GM21381 (cell line): ENCODE measurements at regions not wholly inside any gene's neighbourhood (a gene's known extent, or its start where the extent isn't known, plus 50 kb on each side); places are given as distances from the start of the nearest gene placed in this dataset.
"Not testable (repeated sequence)": the region's sequence is repeated elsewhere in the genome, so short reads cannot be mapped to it uniquely, and the experiment has no call there.

Source experiments
- ATAC-seq: cut with Tn5 transposase; IDR thresholded peaks from one replicate; pipeline ENCODE4 v1.9.1; 2021; ENCODE audit warnings: mild to moderate bottlenecking, moderate library complexity; ENCODE audit not compliant: unreplicated experiment

DNA sequence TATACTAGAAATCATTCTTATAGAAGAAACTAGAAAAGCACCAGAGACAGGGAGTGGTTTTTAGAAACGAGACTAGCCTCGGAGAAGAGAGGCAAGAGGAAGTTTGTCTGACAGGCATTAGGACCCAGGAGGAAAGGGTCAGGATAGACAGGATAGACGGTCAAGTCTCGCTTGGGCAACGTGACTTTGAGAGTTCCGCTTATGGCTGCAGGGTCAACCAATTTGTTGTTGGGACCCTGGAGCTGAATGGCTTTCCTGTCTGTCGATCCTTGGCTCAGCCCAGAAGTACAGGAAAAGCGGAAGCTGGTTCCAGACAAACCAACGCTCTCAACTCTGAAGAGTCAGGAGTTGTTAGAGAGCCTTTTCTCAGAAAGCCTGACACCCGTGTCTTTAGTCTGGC lies 191.2 kb downstream of the FZD1 start:
- ATAC-seq = no peak

DNA sequence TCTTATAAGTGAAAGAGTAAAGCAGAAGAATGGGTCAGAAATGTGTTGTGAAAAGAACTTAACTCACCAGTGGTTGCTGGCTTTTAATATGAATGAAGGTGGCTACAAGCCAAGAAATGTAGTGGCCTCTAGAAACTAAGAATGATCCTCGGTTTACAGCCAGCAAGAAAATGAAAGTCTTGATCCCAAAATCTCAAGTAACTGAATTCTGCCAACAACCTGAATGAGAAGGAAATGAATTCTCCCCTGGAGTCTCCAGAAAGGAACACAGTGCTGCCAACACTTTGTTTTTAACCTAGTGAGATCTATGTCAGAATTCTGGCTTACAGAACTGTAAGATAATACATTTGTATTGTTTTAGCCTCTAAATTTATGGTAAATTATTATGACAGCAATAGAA lies 193.0 kb downstream of the FZD1 start:
- ATAC-seq = no peak

DNA sequence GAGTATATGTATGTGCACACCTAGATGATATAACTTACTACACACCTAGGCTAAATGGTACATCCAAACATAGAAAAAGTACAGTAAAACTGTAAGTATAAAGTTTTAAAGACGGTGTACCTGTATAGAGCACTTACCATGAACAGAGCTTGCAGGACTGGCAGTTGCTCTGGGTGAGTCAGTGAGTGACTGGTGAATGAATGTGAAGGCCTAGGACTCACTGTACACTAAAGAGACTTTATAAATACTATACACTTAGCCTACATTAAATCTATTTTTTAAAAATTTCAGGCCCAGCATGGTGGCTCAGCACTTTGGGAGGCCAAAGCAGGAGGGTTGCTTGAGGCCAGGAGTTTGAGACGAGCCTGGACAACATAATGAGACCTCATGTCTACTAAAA lies 195.3 kb downstream of the FZD1 start:
- ATAC-seq = no peak

DNA sequence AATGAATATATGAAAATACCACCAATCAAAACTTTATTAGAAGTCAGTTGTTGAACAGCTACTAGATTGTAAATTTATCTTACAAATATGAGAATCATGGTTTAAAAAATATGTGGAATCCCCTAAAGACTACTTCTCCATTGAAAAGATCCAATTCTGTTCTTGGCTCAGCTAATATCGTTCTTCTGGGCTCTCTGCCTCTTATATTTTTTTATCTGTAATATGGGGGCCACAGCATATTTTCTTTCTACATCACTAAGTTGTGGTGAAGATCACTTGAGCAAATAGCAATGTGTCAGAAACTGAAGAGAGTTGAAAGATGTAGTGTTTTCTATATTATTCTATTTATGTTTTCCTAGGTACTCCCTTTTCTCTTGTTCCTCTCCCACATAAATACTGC lies 198.1 kb downstream of the FZD1 start:
- no peak for ATAC-seq

DNA sequence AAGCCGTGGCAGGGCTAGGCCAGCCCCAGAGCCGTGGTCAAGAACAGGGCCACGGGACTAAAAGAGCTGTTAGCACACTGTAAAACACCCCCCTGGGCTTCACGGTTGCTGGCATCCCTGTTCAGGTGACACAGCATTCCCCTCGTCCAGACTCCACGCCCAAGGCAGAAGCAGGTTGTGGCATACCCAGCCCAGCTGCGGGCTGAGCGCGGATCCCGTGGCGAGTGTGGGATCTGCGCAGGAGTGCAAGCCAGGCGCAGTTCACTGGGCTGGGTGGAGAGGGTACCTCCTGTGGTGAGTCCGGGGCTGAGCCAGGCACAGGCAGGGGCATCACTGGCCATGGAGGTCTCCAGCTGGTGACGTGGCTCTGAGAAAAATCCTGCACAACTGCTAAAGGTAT lies 199.1 kb downstream of the FZD1 start:
- no peak for ATAC-seq

DNA sequence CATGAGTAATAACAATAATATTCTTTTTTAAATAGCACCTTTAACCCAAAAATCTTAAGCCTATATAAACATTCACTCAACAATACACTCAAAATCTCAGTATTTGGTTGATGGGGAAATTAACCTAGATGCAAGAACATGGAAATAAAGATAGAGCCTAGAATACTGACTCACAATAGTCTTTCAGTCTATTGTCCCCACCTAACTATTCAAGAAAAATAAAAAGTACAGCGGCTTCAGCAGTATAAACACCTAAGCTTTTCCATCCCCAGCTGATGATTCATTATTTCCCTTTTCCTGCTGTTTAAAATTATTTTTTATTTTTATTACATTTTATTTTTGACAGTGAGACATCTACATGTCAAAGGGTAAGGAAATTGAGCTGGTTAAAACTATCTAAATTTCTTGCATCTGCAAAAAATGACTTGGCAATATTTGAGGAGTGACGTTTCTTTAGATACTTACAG lies 201.4 kb downstream of the FZD1 start:
- ATAC-seq = no peak

DNA sequence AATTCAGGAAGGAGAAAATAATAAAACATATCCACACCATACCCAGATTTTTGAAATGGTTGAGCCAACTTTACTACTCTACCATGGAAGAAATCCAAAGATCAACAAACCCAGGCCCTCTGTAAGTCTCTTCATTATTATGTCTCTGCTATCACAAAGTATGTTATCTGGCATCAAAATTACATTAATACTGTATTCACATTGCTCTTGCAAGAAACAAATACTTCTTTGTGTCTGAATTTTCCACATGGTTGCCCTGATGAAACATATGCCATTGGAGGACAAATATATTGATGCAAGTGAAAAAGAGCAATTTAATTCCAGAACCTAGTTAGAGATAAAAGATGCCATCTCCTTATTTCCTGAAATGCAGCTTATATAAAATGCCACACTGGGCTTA lies 204.0 kb downstream of the FZD1 start:
- ATAC-seq = no peak

DNA sequence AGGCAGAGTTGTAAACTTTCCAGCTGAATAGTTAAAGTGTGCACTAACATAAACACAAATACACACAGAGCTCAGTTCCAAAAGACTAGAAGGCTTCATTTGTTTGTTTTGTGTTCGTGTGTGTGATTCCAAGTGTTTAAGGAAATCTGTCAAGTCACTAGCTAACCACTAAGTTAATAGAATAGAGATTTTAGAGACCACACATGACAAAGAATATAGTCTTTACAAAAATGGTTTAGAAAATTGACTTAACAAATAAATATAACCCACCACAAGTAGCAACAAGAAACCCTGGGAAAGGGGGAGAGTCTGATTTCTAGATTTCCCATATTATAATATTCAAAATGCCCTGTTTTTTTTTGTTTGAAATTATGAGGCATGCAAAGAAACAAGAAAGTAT lies 209.4 kb downstream of the FZD1 start:
- no peak for ATAC-seq

DNA sequence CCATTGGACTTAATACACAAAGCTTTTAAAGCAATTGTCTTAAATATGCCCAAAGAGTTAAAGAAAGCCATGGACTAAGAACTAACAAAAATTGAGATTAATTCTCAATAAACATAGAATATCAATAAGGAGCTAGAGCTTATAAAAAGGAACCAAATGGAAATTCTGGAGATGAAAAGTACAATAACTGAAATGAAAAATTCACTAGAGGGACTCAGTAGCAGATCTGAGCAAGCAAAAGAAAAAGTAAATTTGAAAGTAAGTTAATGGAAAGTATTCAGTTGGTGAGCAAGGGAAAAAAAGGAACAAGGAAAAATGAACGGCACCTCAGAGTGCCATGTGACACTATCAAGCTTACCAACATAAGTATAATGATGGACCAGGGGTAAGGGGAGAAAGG lies 209.8 kb downstream of the FZD1 start:
- ATAC-seq = no peak

DNA sequence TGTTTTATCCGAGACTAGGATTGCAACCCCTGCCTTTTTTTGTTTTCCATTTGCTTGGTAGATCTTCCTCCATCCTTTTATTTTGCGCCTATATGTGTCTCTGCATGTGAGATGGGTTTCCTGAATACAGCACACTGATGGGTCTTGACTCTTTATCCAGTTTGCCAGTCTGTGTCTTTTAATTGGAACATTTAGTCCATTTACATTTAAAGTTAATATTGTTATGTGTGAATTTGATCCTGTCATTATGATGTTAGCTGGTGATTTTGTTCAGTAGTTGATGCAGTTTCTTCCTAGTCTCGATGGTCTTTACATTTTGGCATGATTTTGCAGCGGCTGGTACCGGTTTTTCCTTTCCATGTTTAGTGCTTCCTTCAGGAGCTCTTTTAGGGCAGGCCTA lies 216.2 kb downstream of the FZD1 start:
- not testable (repeated sequence) for ATAC-seq

DNA sequence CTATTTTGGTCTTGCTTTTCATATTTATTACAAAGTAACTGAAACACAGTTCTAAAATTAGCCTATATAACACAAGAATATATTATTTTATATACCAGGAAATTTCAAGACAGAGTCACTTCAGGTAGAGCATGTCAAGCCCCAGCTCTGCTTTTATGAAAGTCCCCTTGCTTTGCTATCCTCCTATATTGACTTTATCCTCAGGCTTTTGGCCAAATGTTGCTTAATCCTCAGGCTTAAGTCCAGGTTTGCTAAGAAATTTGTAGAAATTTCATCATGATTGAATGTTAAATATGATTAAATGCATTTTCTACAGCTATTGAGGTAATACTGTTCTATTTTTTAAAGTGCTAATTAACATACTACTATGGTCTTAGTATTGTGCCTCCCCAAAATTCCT lies 227.6 kb downstream of the FZD1 start:
- no peak for ATAC-seq

DNA sequence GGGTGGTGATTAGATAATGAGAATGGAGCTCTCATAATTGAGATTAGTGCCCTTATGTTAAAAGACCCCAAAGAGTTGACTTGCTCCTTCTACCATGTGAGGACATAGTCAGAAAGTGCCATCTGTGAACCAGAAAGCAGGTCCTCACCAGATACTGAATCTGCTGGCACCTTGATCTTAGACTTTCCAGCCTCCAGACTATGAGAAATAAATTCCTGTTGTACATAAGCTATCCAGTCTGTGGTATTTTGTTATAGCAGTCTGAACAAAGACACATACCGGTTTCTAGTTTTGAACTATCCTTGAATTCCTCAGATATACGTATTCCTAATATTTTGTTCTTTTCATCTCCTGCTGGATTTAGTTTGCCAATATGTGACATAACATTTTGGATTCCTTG lies 228.1 kb downstream of the FZD1 start:
- ATAC-seq = no peak

DNA sequence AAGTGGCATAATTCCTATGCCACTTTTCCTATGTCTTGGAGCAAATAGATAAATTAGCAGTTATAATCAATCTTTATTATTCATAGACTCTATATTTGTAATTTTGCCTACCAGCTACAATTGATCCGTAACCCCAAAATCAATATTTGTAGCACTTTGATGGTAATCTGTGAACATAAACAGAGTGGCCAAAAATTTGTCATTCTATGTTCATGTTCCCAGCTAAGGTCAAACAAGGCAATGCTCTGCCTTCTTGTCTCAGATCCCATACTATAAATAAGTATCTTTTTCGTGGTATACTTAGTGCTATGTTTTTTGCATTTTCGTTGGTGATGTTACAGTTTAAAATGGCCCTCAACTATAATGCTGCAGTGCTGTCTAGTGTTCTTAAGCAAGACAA lies 228.5 kb downstream of the FZD1 start:
- no peak for ATAC-seq

DNA sequence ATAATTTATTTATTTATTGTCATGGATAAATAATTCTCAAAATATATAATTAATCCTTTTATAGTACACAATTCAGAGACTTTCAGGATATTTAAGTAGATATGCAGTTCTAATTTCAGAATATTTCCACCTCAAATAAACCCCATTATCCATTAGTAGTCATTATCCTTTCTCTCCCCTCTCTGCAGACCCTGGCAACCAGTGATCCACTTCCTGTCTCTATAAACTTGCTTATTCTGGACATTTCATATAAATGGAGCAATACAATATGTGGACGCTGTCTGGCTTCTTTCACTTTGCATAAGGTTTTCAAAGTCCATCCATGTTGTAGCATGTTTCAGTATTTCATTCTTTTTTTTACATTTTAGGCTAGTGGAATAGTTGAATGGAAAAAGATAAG lies 230.2 kb downstream of the FZD1 start:
- no peak for ATAC-seq

DNA sequence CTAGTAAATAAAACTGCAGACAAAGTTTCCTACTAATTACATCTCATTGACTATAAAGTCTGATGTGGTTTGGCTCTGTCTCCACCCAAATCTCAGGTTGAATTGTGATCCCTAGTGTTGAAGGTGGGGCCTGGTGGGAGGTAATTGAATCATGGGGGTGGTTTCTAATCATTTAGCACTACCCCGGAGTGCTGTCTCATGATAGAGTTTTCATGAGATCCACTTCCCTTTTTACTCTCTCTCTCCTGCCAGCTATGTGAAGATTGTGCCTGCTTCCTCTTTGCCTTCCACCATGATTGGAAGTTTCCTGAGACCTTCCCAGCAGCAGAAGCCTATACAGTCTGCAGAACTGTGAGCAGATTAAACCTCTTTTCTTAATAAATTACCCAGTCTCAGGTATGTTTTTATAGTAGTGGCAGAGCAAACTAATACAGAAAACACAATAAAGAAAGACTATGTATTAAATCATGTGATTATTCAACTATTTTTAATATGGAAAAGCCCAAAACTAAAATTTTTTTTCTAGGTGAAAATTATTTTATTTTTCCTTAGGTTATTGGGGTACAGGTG lies 232.1 kb downstream of the FZD1 start:
- no peak for ATAC-seq

DNA sequence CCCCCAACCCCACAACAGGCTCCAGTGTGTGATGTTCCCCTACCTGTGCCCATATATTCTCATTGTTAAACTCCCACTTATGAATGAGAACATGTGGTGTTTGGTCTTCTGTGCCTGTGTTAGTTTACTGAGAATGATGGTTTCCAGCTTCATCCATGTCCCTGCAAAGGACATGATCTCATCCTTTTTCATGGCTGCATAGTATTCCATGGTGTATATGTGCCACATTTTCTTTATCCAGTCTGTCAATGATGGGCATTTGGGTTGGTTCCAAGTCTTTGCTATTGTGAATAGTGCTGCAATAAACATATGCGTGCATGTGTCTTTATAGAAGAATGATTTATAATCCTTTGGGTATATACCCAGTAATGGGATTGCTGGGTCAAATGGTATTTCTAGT lies 233.0 kb downstream of the FZD1 start:
- not testable (repeated sequence) for ATAC-seq

DNA sequence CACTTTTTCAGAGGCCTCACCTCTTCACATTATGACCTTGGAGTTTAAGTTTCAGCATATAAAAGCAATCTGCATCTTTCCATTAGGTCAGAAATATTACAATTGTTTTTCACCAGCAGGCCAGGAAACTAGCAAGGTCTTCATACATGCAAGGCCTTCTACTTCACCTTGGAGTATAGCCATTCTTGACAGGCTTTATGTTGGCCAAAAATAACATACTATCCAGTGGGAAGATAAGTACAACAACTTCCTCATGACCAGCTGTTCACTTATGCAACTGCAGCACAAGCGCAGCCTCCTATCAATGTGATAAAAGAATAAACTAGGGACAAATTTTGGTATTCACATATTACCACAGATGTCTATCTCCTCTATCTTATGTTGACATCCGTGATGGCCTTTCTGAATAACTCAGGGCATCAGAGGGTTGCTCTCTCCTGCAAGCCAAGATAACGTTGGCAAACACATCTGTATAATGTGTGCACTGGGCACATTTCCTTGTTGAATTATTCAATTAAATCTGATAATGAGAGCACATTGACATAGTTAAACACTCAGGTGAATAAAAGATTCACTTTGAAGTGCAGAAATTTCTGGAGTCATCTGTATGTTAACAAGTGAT lies 239.8 kb downstream of the FZD1 start:
- ATAC-seq = no peak

DNA sequence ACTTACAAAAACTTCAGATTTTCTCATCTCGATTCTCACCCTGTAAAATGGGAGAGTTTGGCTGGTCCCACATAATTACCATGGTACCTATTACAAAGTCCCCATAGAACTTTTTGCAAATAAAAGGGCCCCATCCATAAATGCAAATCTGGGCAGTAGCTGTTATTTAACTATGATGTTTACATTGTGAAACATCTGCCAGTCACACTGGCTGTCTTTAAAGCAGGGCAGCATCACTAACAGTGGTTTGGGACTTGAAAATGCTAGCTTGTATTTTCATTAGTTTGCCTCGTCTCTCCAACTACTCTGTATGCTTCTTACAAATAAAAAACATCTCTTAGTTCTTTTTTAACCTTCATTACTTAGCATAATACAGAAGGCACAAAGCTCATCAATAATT lies 240.7 kb downstream of the FZD1 start:
- ATAC-seq = no peak

DNA sequence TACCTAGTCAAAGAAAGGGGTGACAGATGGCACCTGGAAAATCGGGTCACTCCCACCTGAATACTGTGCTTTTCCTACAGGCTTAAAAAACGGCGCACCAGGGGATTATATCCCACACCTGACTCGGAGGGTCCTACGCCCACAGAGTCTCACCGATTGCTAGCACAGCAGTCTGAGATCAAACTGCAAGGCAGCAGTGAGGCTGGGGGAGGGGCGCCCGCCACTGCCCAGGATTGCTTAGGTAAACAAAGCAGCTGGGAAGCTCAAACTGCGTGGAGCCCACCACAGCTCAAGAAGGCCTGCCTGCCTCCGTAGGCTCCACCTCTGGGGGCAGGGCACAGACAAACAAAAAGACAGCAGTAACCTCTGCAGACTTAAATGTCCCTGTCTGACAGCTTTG lies 242.7 kb downstream of the FZD1 start:
- not testable (repeated sequence) for ATAC-seq

DNA sequence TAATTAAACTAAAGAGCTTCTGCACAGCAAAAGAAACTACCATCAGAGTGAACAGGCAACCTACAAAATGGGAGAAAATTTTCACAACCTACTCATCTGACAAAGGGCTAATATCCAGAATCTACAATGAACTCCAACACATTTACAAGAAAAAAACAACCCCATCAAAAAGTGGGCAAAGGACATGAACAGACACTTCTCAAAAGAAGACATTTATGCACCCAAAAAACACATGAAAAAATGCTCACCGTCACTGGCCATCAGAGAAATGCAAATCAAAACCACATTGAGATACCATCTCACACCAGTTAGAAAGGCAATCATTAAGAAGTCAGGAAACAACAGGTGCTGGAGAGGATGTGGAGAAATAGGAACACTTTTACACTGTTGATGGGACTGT lies 247.6 kb downstream of the FZD1 start:
- ATAC-seq = not testable (repeated sequence)

DNA sequence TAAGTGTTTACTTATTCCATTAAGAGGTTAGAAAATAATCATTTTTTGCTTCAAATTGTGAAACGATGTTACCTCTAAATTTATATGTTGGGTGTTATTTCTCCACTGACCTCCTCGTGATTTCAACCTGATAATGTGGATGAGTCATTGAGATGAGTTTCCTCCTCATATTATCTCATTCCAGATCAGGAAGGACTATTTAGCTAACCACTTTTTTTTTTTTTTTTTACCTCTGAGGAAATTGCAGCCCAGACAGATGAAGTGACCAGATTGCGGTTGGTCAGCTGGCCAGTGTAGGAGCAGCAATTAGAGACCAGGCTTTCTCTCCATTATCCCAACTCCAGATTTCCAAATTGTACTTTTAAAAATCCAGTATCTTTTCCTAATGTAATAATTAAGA lies 248.7 kb downstream of the FZD1 start:
- ATAC-seq = no peak

DNA sequence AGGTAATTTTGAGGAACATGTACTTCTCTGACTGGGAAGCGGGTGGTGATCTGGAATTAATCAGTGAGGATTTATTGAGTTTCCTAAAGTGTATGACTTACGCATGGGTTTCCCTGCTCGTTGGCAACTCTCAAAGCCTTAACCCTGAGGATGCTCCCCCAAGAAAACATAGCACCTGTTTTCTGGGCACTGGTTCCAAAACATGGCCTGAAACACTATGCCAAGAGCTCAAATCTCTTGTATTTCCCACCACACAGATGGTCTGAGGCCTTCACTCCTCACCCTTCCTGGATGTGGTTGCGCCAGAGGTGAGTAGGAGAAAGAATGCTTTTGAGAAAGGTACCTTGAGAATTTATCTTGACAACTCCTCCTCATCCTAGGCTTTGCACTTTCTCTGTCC lies 250.4 kb downstream of the FZD1 start:
- ATAC-seq = no peak

DNA sequence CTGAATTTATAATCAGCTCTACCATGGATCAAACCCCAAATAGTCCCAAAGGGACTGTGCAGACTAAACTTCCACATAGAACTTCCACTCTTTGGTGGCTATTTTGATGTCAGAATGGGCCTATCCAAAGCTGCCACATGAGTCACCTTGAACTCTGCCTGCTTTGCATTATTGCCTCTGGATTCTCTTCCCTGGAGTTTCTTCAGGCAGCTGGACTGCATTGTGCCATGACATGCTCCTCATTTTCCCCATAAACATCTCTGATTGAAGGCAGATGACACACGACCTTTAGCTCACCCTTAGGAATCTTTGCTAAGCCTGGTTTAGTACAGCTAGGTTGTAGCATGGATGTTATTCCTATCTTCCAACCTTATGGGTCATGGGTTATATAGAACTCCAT lies 251.7 kb downstream of the FZD1 start:
- ATAC-seq = no peak
